Mesothelial cell of epicardium (in vitro differentiated cells): ENCODE measurements at regions not wholly inside any gene's neighbourhood (a gene's known extent, or its start where the extent isn't known, plus 50 kb on each side); places are given as distances from the start of the nearest gene placed in this dataset.

Source experiments
- DNase-seq, 2 experiments: peaks; one replicate each; pipeline ENCODE4 v3.0.0; 2021; ENCODE audit warnings: low spot score in 2 of 2; ENCODE audit not compliant: unreplicated experiment in 2 of 2
- H3K27ac Mint-ChIP-seq: 2 replicates; pipeline ENCODE4 v1.8.0; 2021; ENCODE audit warnings: mixed read lengths
- H3K27me3 Mint-ChIP-seq: 2 replicates; pipeline ENCODE4 v1.8.0; 2021; ENCODE audit warnings: low read depth, mixed read lengths
- H3K36me3 Mint-ChIP-seq: 2 replicates; pipeline ENCODE4 v1.8.0; 2021; ENCODE audit warnings: mixed read lengths
- H3K4me1 Mint-ChIP-seq: 2 replicates; pipeline ENCODE4 v1.8.0; 2021; ENCODE audit warnings: mixed read lengths
- H3K4me3 Mint-ChIP-seq: 2 replicates; pipeline ENCODE4 v1.8.0; 2021; ENCODE audit warnings: mild to moderate bottlenecking, moderate library complexity, mixed read lengths
- H3K9me3 Mint-ChIP-seq: 2 replicates; pipeline ENCODE4 v1.8.0; 2021; ENCODE audit warnings: mixed read lengths
- TF ChIP-seq, protein P1 (sequence below): fragments of 200-600 bp; sonication (generic); IDR thresholded peaks from one replicate; pipeline ENCODE4 v1.5.0; 2021; ENCODE audit warnings: antibody characterized with exemption; ENCODE audit not compliant: unreplicated experiment

DNA sequence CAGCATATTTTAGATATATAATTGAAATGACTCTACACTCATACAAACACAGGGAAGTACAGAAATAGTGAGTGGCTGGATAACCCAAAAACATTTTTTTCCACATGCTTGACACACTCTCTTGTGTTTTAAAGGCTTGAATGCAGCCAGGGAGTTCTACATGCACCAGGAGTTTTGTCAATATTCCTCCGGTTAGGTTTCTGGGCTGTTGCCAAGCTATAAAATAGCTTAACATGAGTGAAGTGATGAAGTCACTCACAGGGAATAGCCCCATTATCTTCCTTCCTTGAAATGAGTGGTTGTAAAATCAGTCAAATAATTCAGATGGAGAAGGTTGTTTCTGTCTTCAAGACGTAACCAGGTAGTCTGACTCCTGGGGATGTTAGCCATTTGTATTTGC, 582.7 kb downstream of the SLC6A15 start:
- TF ChIP-seq, protein P1, sequence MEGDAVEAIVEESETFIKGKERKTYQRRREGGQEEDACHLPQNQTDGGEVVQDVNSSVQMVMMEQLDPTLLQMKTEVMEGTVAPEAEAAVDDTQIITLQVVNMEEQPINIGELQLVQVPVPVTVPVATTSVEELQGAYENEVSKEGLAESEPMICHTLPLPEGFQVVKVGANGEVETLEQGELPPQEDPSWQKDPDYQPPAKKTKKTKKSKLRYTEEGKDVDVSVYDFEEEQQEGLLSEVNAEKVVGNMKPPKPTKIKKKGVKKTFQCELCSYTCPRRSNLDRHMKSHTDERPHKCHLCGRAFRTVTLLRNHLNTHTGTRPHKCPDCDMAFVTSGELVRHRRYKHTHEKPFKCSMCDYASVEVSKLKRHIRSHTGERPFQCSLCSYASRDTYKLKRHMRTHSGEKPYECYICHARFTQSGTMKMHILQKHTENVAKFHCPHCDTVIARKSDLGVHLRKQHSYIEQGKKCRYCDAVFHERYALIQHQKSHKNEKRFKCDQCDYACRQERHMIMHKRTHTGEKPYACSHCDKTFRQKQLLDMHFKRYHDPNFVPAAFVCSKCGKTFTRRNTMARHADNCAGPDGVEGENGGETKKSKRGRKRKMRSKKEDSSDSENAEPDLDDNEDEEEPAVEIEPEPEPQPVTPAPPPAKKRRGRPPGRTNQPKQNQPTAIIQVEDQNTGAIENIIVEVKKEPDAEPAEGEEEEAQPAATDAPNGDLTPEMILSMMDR: no peak
- H3K36me3 Mint-ChIP-seq: no peaks in the 10 kb centered on the region
- H3K4me3 Mint-ChIP-seq: no peak overlapping the region

DNA sequence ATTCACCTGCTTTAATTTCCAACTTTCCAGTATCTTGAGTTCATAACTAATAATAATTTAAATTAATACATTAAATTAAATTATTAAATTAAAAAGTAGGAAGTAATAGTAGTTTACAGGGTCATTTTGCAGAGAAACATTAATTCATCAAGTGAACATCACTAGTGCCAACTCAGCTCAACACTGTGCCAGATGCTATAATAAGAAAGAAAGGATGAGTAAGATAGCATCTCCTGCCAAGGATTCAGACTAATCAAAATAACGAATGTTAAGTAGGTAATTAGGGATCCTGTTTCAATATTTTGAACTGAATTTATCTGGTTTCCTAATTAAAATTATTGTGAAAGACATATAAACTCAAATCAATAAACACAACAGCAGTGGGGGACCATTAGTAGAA, 596.7 kb downstream of the SLC6A15 start:
- Mint-ChIP-seq H3K4me1 (peaks cover 6% of the 10 kb centered on the region), H3K27me3 (no peaks in the 10 kb centered on the region), H3K4me3 (no peak overlapping the region), H3K9me3 (peaks cover 4% of the 10 kb centered on the region), H3K36me3 (no peaks in the 10 kb centered on the region), H3K27ac (no peak overlapping the region)
- TF ChIP-seq, protein P1: no peak
- no peak for DNase-seq

More for the DNA sequence above, 582.7 kb downstream of the SLC6A15 start:
- DNase-seq: no peak
- Mint-ChIP-seq H3K27me3 (no peaks in the 10 kb centered on the region), H3K9me3 (peaks cover 22% of the 10 kb centered on the region), H3K4me1 (peaks cover 25% of the 10 kb centered on the region), H3K27ac (no peak overlapping the region)

DNA sequence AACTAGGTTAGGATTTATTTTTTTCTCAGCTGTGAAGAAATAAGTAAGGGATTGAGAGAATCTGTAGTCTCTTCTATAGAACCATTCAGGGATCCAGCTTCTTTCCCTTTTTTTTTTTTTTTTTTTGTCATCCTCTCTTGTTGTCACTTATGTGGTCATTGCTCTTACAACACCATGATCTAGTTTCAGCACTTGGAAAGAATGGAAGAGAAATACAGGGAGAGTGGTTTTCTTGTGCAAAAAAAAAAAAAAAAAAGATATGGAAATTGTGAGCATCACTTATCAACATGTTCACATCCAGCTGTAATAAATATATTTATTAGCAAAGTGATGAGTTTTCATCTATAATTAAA, 599.3 kb downstream of the SLC6A15 start:
- Mint-ChIP-seq H3K27me3 (no peaks in the 10 kb centered on the region), H3K4me1 (peaks cover 6% of the 10 kb centered on the region), H3K4me3 (no peak overlapping the region), H3K36me3 (no peaks in the 10 kb centered on the region), H3K27ac (no peak overlapping the region), H3K9me3 (no peaks in the 10 kb centered on the region)
- DNase-seq: no peak
- TF ChIP-seq, protein P1: no peak

DNA sequence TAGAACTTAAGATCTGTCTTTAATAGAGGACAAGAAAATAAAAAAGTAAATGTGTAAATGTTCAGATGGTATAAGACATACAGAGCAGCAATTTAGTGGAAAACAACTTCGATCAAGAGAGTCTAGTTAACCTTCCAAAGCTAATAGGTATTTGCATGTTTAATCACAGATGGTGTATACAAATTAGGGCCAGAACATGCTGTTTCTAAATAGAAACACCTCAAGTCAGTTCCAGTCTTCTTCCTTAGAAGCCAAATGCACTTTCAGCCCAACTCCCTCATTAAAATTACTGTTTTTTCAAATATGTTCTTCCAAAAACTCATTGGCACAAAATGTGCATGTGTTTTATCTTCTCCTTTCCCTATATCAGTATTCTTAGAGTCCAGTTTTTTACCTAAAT, 604.4 kb downstream of the SLC6A15 start:
- H3K9me3 Mint-ChIP-seq: peaks cover 8% of the 10 kb centered on the region
- H3K36me3 Mint-ChIP-seq: no peaks in the 10 kb centered on the region
- H3K27me3 Mint-ChIP-seq: no peaks in the 10 kb centered on the region
- H3K27ac Mint-ChIP-seq: no peak overlapping the region
- no peak for DNase-seq
- no peak overlapping the region for H3K4me3 Mint-ChIP-seq
- TF ChIP-seq, protein P1: no peak
- peaks cover 4% of the 10 kb centered on the region for H3K4me1 Mint-ChIP-seq

DNA sequence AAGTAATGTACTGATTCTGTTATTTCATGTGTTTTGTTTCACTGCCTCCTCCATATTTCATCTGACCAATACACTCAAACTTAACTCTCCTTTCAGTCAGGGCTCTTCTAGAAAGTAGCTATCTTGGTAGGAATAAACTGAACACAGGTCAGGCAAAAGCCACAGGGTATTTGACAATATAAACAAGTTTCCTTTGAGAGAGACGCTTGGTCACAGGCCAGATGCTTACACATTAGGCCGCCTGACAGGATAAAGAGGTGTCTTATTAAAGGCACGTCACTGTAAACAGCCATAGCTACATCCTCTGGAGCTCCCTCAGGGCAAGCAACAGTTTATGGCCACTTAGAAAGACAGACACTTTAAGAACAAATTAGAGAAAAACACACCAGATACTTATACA, 607.5 kb downstream of the SLC6A15 start:
- no peak for DNase-seq
- TF ChIP-seq, protein P1: no peak
- H3K9me3 Mint-ChIP-seq: peaks cover 8% of the 10 kb centered on the region
- H3K36me3 Mint-ChIP-seq: no peaks in the 10 kb centered on the region
- H3K4me3 Mint-ChIP-seq: no peak overlapping the region
- no peaks in the 10 kb centered on the region for H3K4me1 Mint-ChIP-seq
- H3K27me3 Mint-ChIP-seq: no peaks in the 10 kb centered on the region
- no peak overlapping the region for H3K27ac Mint-ChIP-seq

DNA sequence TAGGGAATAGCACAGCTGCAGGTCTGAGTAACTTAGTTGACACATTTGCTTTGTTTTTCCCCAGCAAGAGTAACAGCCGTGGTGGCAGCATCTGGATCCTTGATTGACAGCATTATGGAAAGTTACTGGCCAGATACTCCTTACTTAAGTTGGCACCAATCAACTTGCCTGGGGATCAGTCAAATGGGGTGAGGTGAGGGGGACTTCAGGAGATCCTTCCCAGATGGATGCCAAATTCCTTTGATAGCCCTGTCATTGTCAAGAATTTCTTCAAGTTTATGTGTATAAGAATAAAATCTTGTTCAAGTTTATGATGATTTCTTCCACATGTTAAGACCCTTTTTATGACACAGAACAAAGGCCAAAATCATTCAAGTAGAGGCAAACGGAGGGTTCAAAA, 618.4 kb downstream of the SLC6A15 start:
- H3K27me3 Mint-ChIP-seq: no peaks in the 10 kb centered on the region
- H3K36me3 Mint-ChIP-seq: peaks cover 14% of the 10 kb centered on the region
- H3K4me3 Mint-ChIP-seq: no peak overlapping the region
- peaks cover 24% of the 10 kb centered on the region for H3K4me1 Mint-ChIP-seq
- TF ChIP-seq, protein P1: no peak
- no peak for DNase-seq
- peaks cover 15% of the 10 kb centered on the region for H3K9me3 Mint-ChIP-seq
- no peak overlapping the region for H3K27ac Mint-ChIP-seq
